NCI-H1092 treated with DMSO at 0.1 percent for 48 hours (cell line): ENCODE measurements at regions not wholly inside any gene's neighbourhood (a gene's known extent, or its start where the extent isn't known, plus 50 kb on each side); places are given as distances from the start of the nearest gene placed in this dataset.
"Not testable (repeated sequence)": the region's sequence is repeated elsewhere in the genome, so short reads cannot be mapped to it uniquely, and the experiment has no call there.

Experiments used
- DNase-seq: peaks from one replicate; lab custom pipeline; 2025; lab: John Stamatoyannopoulos, UW

- DNase-seq: no peak
Measured at GRCh38 chr7:155396661-155397060, 61.3 kb upstream of the EN2 start.

- DNase-seq: not testable (repeated sequence)
Measured at GRCh38 chr7:155397758-155398714, 59.9 kb upstream of the EN2 start.

- DNase-seq: no peak
Measured at GRCh38 chr7:155398944-155399343, 59.0 kb upstream of the EN2 start.

- no peak for DNase-seq
Measured at GRCh38 chr7:155399577-155399976, 58.4 kb upstream of the EN2 start.

- DNase-seq: no peak
Measured at GRCh38 chr7:155401231-155401630, 56.7 kb upstream of the EN2 start.

- DNase-seq: no peak
Measured at GRCh38 chr7:155401884-155402283, 56.0 kb upstream of the EN2 start.

GRCh38 chr7:155402941-155403340 is 55.0 kb upstream of the EN2 start:
- DNase-seq: no peak

GRCh38 chr7:155404976-155405375 is 53.0 kb upstream of the EN2 start:
- DNase-seq: no peak

- peak; percentile 39 for DNase-seq
Measured at GRCh38 chr7:155405399-155406318, 52.3 kb upstream of the EN2 start.

GRCh38 chr7:155407799-155408198 is 50.1 kb upstream of the EN2 start:
- no peak for DNase-seq
